ENCODE measurements at regions not wholly inside any gene's neighbourhood (a gene's known extent, or its start where the extent isn't known, plus 50 kb on each side); places are given as distances from the start of the nearest gene placed in this dataset.
"Not testable (repeated sequence)": the region's sequence is repeated elsewhere in the genome, so short reads cannot be mapped to it uniquely, and the experiment has no call there.

DNA sequence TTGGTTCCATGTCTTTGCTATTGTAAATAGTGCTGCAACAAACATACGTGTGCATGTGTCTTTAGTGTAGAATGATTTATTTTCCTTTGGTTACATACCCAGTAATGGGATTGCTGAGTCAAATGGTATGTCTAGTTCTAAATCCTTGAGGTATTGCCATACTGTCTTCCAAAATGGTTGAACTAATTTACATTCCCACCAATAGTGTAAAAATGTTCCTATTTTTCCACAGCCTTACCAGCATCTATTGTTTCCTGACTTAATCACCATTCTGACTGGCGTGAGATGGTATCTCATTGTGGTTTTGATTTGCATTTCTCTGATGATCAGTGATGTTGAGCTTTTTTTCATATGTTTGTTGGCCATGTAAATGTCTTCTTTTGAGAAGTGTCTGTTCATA, 226.6 kb downstream of the ETAA1 start:
- DNase-seq (ENCODE audit: low read depth, low spot score): not testable (repeated sequence)

- no peak for DNase-seq (ENCODE audit: low read depth, low spot score)
Observed at GRCh38 chr2:67625178-67625577, 228.0 kb downstream of the ETAA1 start.

GRCh38 chr2:67625690-67626475, 228.8 kb downstream of the ETAA1 start:
- DNase-seq (ENCODE audit: low read depth, low spot score): no peak

DNA sequence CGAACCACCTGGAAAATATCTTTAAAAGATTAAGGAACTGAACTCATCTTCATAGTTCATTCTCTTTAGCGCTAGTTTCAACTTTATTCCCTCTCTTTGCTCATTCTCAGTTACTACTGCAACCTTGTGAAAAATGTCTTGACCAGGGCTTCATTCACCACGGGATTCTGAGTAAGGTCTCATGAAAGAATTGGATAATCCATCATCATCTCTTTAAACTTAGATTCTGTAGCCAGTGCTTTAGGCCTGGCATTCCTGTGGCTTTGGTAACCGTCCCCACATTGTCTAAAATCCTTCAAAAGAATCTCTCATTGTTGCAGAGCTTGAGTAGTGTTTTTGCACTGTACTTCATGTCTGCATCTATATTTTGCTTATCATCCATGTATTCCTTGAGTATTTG, 229.5 kb downstream of the ETAA1 start:
- no peak for DNase-seq (ENCODE audit: low read depth, low spot score)

GRCh38 chr2:67627456-67628207, 230.5 kb downstream of the ETAA1 start:
- DNase-seq (ENCODE audit: low read depth, low spot score): no peak

- no peak for DNase-seq (ENCODE audit: low read depth, low spot score)
Observed at GRCh38 chr2:67628892-67629291, 231.8 kb downstream of the ETAA1 start.

GRCh38 chr2:67631483-67631882, 234.3 kb downstream of the ETAA1 start:
- DNase-seq (ENCODE audit: low read depth, low spot score): no peak

GRCh38 chr2:67633212-67633856, 236.2 kb downstream of the ETAA1 start:
- DNase-seq (ENCODE audit: low read depth, low spot score): no peak

- no peak for DNase-seq (ENCODE audit: low read depth, low spot score)
Observed at GRCh38 chr2:67638146-67638545, 241.0 kb downstream of the ETAA1 start.

DNA sequence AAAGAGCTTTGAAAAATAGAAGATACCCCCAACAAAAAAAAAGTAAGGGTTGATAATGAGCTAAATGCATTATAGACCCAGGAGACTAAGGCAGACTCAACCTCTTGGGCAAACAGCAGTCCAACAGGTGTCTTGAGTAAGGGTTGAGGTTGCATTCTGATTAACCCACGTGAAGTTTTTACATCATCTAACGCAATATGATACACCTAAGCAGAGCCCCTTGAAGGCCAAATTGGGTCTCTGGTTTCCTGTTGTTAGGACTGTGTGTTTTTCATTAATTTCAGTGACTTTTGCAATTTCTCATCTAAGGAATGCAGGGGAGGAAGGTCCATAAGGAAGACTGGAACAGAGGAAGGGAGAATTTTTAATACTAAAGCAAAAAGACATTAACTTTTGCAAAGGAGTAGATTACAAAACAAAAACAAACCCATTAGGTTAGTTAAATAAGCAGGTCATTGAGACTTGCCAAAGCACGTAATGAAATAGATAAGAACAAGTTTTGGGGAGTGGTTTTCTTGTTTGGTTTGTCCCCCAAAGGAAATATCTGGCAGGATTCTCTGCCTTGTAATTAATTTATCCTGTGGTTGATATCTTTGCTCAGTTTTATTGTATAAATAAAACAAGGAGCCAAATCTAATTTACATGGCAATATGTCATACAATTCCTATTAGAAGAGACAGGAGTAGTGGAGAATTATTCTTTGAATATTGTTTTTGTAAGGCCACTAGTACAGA, 244.3 kb downstream of the ETAA1 start:
- no peak for DNase-seq (ENCODE audit: low read depth, low spot score)

DNA sequence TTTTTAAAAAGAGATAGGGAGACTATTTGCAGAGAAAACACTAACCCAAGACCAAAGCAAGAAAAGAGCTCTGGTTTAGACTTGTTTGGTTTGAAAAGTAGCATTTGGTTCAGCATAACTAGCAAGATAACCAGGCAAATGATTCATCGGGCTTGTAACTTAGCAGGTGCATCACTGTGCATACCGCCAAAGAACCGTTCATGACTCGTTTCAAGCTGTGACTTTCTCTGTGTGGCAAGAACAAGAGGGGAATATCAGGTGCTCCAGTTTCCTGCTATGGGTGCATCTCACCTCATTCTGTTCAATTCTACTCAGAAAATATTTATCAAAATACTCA, 244.9 kb downstream of the ETAA1 start:
- no peak for DNase-seq (ENCODE audit: low read depth, low spot score)

GRCh38 chr2:67642961-67643360, 245.8 kb downstream of the ETAA1 start:
- no peak for DNase-seq (ENCODE audit: low read depth, low spot score)

DNA sequence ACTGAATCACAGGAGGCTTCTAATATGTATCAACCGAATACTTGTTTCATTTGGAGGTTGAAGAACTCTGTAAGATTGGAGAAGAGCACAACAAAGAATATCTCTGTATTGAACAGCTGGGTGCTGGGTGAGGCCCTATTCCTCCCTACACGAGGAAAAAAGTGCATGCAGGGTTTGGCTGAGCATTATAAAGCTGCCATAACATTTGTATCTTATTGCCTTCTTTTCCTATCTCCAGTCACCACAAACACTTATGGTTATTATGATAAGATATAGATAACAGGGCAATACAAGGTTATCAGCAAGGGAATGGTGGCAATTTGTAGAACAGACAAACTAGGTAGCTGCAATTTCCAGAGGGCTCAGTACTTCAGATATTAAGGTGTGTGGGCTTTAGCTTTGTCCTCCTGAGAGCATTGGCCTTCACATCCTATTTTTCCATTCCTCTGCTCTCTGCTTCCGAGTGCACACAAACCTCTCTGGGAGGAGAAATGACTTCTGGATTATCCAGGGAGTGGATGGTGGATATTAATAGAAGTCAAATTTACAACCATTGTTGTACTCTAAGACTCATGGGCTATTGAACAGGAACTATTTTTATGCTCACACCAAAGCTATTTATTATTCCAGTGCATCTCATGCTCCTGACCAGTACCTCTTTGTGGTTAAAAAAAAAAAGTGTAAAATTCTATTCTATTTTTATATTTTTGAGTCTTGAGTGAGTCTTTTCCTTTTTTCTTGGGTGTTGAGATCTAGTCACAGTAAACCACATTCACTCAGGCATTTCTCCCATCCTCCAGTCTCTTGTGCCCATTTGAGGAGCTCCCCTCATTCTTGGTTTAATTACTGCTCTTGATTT, 248.4 kb downstream of the ETAA1 start:
- no peak for DNase-seq (ENCODE audit: low read depth, low spot score)

DNA sequence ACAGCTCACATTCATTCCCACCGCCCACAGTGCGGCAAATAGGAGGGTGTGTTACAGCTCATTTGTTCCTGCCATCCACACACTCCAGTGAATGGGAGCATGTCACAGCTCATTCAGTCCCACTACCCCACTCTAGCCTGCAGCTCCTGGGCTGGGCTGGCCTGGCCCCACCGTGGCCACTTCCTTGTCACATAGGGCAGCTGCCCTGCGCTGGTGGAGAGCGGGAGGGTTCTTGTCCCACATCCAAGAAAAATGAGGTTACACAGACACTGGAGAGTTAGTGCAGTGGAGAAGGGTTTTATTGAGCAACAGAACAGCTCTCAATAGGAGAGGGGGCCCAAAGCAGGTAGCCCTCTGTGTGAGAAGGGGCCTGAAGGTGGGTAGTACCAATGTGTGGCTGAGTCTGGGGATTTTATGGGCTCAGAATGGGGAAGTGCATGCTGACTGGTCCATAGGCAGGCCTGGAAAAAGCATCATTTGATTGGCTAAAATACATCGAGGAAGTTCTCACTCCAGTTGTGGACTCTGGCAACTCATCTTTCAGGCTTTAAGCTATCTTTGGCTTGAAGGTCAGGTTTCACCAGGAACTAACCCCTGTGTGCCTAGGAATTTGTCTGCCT, 249.7 kb downstream of the ETAA1 start:
- DNase-seq (ENCODE audit: low read depth, low spot score): no peak

DNA sequence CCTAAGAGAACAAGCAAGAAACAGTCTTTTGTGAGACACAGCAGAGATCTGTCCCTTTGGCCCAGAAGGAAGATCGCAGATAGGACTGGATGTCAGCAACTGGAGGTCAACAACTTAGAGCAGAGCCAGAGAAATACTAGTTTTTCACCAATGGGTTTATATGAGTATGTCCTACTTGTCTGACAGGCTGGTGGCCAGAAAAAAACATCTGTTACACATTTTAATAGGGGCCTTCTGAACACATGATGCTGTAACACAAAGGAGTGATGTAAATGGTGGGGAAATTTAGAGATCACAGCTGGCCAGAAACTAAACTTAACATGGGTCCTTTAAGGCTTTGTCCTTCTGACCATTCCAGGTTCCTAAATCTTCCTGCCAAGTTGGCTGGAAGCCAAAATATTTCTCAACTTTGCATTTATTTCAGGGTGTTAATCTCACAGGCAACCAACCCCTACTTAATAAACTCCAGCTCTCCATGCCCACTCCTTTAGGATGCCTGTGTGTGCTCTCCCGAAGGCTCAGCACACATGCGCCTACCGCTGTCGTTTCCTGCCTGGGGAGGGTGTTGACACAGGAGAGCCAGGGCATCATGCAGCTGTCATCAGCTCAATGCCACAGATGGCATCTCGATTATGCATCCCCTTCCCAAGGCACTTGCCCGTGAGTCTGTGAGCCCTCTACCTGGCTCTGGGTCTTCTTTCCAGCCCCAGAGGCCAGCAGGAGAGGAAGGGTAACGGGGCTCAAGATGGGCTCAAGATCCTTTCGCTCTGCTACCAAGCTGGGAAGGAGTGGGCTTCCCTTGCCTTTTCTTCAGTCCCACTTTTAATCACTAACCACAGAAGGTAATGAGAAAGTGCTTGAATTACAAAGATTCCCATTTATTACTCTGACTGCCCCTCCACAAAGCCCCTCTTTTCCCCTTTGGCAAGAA, 252.5 kb downstream of the ETAA1 start:
- no peak for DNase-seq (ENCODE audit: low read depth, low spot score)

GRCh38 chr2:67650291-67651133, 253.4 kb downstream of the ETAA1 start:
- peak; percentile 49 for DNase-seq (ENCODE audit: low read depth, low spot score)

DNA sequence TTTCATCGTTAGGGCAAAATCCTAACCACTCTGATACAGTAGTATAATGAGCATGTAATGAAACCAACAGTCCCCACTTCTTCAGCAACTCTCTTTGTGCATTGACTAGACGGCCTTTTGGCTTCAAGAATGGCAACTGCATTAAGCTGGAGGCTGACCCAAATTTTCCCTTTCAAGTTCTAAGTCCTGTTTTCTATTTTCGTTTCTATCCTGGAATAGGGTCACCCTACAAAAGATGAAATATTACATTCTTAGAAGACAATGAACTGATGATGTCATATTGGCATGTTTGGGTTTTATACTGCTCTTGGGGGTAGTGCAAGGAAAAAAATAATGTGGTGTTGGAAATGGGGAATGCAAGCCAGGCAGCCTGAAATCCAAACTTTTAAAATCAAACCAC, 254.4 kb downstream of the ETAA1 start:
- no peak for DNase-seq (ENCODE audit: low read depth, low spot score)

GRCh38 chr2:67652679-67653078, 255.5 kb downstream of the ETAA1 start:
- no peak for DNase-seq (ENCODE audit: low read depth, low spot score)

- DNase-seq (ENCODE audit: low read depth, low spot score): no peak
Observed at GRCh38 chr2:67656875-67657274, 259.7 kb downstream of the ETAA1 start.

All from brain pericyte (primary cell).